ENCODE measurements at regions not wholly inside any gene's neighbourhood (a gene's known extent, or its start where the extent isn't known, plus 50 kb on each side); places are given as distances from the start of the nearest gene placed in this dataset.

- POLR2A ChIA-PET: no interaction called here
- Histone ChIP-seq H3K4me3 (no peak overlapping the region), H4K20me1 (ENCODE audit: control insufficient read depth, insufficient read depth) (no peaks in the 10 kb centered on the region), H3K27me3 (replicated peaks in 1 of 2; ENCODE audit: control insufficient read depth in 2 of 2, insufficient read depth in 2 of 2, low read length in 1 of 2) (peaks cover 0 to 4% of the 10 kb centered on the region in 2 experiments; a peak in 1 of 4 replicates), H3K9ac (ENCODE audit: control insufficient read depth, insufficient read depth, low read length) (no peak overlapping the region), H3K9me3 (replicated peaks; ENCODE audit: control insufficient read depth, insufficient read depth, low read length) (no peaks in the 10 kb centered on the region), H3K27ac (ENCODE audit: control insufficient read depth, insufficient read depth) (no peak overlapping the region), H3K4me2 (ENCODE audit: control insufficient read depth, insufficient read depth) (no peak overlapping the region), H3K79me2 (ENCODE audit: control insufficient read depth, insufficient read depth, low read length) (no peaks in the 10 kb centered on the region), H3K4me1 (ENCODE audit: control insufficient read depth, insufficient read depth, low read length) (no peaks in the 10 kb centered on the region), H3K36me3 (ENCODE audit: control insufficient read depth in 2 of 2, insufficient read depth in 2 of 2, low read length in 1 of 2) (no peaks in the 10 kb centered on the region), H2AFZ (ENCODE audit: control insufficient read depth, low read depth, low read length) (no peak overlapping the region)
- intact Hi-C loops (cut with micrococcal nuclease; ENCODE audit: unreplicated experiment): no loop called here
- DNase-seq (ENCODE audit: low read depth, low spot score) (no peak), FAIRE-seq (no peak), ATAC-seq (no peak)
- no TSS peak for BruUV-seq (replicated peaks)
- TF ChIP-seq IRF4 (IDR thresholded peaks at IDR 0.05; ENCODE audit: low read depth, low read length) (no peak), RAD21 (IDR thresholded peaks at IDR 0.05; ENCODE audit: insufficient read depth, low read depth, low read length) (no peak), JUND (IDR thresholded peaks at IDR 0.05; ENCODE audit: low read depth, low read length) (no peak), ELK1 (IDR thresholded peaks at IDR 0.05; ENCODE audit: low read depth, low read length) (no peak), BCLAF1 (IDR thresholded peaks at IDR 0.05) (no peak)
- SMC1A ChIA-PET (ENCODE audit: uncharacterized antibody, unreplicated experiment): interaction anchor here (1.5 to 1.8 kb wide), 2 partner anchors 12 to 16 kb away, joined by 4 read pairs; no protein-coding TSS in a partner anchor
- in situ Hi-C loops (cut with MboI): no loop called here
- CTCF ChIA-PET: no interaction called here
- RAD21 ChIA-PET (ENCODE audit: unreplicated experiment): no interaction called here
Measured at GRCh38 chr5:133715216-133715615, 102.9 kb upstream of the FSTL4 start.
